ENCODE measurements at regions not wholly inside any gene's neighbourhood (a gene's known extent, or its start where the extent isn't known, plus 50 kb on each side); places are given as distances from the start of the nearest gene placed in this dataset.

- TF ChIP-seq CTCF (IDR thresholded peaks at IDR 0.05 in 4 of 5, conservative IDR thresholded peaks at IDR 0.05 in 1 of 5) (no peak), POLR2A (IDR thresholded peaks at IDR 0.05) (no peak)
These were observed 182.6 kb upstream of the NUDT6 start for GRCh38 chr4:123105026-123105420.

All from gastrocnemius medialis (tissue), 4 donors.